ENCODE measurements at regions not wholly inside any gene's neighbourhood (a gene's known extent, or its start where the extent isn't known, plus 50 kb on each side); places are given as distances from the start of the nearest gene placed in this dataset.
"Not testable (repeated sequence)": the region's sequence is repeated elsewhere in the genome, so short reads cannot be mapped to it uniquely, and the experiment has no call there.

DNA sequence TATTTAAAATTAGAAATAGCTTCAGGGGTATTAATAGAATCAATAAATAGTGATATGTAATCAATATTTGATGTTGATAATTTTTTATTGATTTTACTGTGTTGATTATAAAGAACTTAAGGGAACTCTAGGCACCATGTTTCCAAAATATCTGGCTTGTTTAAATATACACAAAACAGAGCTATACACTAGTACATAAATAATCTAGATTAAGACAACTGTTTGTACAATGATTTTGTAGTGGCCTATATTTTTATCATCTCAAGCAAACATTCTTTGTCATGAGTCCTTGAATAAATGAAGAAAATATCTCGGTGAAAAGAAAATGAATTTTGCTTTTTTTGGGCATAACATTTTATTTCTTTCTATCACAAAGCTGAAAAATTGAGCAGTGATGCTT lies 117.1 kb upstream of the KRR1 start:
- WGBS, 4 donors = 73 to 90% (median 85%) methylated on average over 1 of the region's 1 CpG
- TF ChIP-seq, protein P1, sequence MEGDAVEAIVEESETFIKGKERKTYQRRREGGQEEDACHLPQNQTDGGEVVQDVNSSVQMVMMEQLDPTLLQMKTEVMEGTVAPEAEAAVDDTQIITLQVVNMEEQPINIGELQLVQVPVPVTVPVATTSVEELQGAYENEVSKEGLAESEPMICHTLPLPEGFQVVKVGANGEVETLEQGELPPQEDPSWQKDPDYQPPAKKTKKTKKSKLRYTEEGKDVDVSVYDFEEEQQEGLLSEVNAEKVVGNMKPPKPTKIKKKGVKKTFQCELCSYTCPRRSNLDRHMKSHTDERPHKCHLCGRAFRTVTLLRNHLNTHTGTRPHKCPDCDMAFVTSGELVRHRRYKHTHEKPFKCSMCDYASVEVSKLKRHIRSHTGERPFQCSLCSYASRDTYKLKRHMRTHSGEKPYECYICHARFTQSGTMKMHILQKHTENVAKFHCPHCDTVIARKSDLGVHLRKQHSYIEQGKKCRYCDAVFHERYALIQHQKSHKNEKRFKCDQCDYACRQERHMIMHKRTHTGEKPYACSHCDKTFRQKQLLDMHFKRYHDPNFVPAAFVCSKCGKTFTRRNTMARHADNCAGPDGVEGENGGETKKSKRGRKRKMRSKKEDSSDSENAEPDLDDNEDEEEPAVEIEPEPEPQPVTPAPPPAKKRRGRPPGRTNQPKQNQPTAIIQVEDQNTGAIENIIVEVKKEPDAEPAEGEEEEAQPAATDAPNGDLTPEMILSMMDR (IDR thresholded peaks at IDR 0.05) = no peak
- TF ChIP-seq POLR2A (IDR thresholded peaks at IDR 0.05) = no peak
- Histone ChIP-seq H3K27ac (no peak overlapping the region), H3K27me3 (no peaks in the 10 kb centered on the region), H3K4me1 (peaks cover 0 to 16% (median 0%) of the 10 kb centered on the region in 12 donors), H3K36me3 (no peaks in the 10 kb centered on the region), H3K4me3 (no peak overlapping the region), H3K9me3 (peaks cover 0 to 8% (median 0%) of the 10 kb centered on the region in 12 donors)
- DNase-seq (no peak), ATAC-seq (no peak)
- intact Hi-C loops (cut with DNase I) = loop anchor here in 3 of 10 donors (5.0 to 10.0 kb wide), 3 partner anchors 306 to 409 kb away; partner anchors contain the start of gene PHLDA1 (in 2 of the 3)

DNA sequence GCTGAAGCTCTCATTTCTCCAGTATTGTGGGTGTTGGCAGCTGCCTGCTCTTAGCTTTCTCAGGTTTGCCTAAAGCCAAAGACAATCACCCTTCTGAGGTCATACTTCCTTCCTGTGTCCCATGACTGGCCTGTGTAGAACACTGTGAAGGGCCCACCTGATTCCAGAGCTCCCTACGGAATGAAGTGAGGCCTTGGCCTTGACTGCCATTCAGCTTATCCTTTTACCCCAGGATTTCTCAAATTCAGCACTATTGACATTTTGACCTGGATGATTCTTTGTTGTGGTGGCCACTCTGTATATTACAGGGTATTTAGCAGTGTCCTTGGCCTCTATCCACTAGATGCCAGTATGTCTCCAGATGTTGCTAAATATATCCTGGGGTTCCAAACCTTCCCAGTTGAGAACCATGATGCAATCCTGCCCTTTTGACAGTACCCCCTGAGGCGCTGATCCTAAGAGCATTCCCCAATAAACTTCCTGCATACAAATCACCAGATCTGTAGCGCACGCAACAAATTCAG lies 112.3 kb upstream of the KRR1 start:
- Histone ChIP-seq H3K4me1 (peaks cover 0 to 10% (median 0%) of the 10 kb centered on the region in 12 donors), H3K27me3 (no peaks in the 10 kb centered on the region), H3K9me3 (no peaks in the 10 kb centered on the region), H3K4me3 (no peak overlapping the region), H3K27ac (peak overlapping the region in 3 of 12 donors; percentile 21 to 45 (median 36)), H3K36me3 (no peaks in the 10 kb centered on the region)
- WGBS, 4 donors = 50 to 68% (median 63%) methylated on average over 4 of the region's 4 CpGs
- ATAC-seq (peak; percentile 88 to 95 (median 94)), DNase-seq (peak in 1 of 5 donors; percentile 27)
- TF ChIP-seq, protein P1 (IDR thresholded peaks at IDR 0.05) = peak in 10 of 12 donors; percentile 5 to 50 (median 38)
- no peak for TF ChIP-seq POLR2A (IDR thresholded peaks at IDR 0.05)
- intact Hi-C loops (cut with DNase I) = loop anchor here in 8 of 10 donors (2.0 to 10.0 kb wide), 5 partner anchors 311 to 414 kb away; partner anchors contain the start of gene PHLDA1 (in 6 of the 8)

DNA sequence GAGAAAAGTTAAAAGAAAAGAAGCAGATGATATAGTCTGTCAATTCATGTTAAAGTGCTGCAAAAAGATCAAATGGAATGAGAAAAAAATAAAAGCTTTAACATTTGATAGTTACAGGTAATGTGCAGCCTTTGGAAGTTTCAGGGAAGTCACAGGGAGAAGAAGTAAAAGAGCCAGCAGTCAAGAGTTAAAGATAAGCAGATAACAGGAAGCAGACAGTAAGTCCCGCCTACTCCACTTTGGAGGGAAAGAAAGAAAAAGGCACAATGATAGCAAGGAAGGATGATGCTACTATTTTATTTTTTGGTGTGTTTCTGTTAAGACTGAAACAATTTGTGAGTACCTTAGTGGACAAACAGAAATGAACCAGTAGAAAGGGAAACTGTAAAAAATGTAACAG lies 111.1 kb upstream of the KRR1 start:
- Histone ChIP-seq H3K4me3 (no peak overlapping the region), H3K27ac (no peak overlapping the region), H3K27me3 (no peaks in the 10 kb centered on the region), H3K9me3 (no peaks in the 10 kb centered on the region), H3K36me3 (no peaks in the 10 kb centered on the region), H3K4me1 (peaks cover 0 to 10% (median 0%) of the 10 kb centered on the region in 12 donors)
- intact Hi-C loops (cut with DNase I) = loop anchor here in 8 of 10 donors (2.0 to 10.0 kb wide), 5 partner anchors 312 to 415 kb away; partner anchors contain the start of gene PHLDA1 (in 6 of the 8)
- TF ChIP-seq, protein P1 (IDR thresholded peaks at IDR 0.05) = no peak
- TF ChIP-seq POLR2A (IDR thresholded peaks at IDR 0.05) = no peak
- DNase-seq (no peak), ATAC-seq (no peak)
- 84 to 98% (median 88%) methylated on average over 1 of the region's 1 CpG for WGBS, 4 donors

DNA sequence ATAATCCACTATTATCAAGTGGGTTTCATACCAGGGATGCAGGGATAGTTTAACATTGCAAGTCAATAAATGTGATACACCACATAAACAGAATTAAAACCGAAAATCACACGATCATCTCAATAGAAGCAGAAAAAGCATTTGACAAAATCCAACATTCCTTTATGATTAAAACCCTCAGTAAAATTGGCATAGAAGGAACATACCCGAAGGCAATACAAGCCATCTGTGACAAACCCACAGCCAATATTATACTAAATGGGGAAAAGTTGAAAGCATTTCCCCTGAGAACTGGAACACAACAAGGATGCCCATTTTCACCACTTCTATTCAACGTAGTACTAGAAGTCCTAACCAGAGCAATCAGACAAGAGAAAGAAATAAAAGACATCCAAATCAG lies 103.0 kb upstream of the KRR1 start:
- H3K9me3 ChIP-seq; intact Hi-C loops (cut with DNase I); H3K36me3 ChIP-seq; ATAC-seq; H3K4me1 ChIP-seq; H3K4me3 ChIP-seq; H3K27me3 ChIP-seq; DNase-seq; H3K27ac ChIP-seq: not testable (repeated sequence)
- 80 to 88% (median 84%) methylated on average over 4 of the region's 4 CpGs for WGBS, 4 donors

DNA sequence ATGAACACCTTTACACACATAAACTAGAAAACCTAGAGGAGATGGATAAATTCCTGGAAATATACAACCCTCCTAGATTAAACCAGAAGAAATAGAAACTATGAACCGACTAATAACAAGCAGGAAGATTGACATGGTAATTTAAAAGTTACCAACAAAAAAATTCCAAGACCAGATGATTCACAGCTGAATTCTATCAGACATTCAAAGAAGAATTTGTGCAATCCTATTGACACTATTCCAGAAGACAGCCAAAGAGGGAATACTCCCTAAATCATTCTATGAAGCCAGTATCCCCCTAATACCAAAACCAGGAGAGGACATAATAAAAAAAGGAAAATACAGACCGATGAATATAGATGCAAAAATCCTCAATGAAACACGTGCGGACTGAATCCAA lies 102.6 kb upstream of the KRR1 start:
- Histone ChIP-seq H3K9me3 (peaks cover 0 to 3% (median 0%) of the 10 kb centered on the region in 12 donors), H3K27ac (no peak overlapping the region), H3K36me3 (no peaks in the 10 kb centered on the region), H3K27me3 (no peaks in the 10 kb centered on the region), H3K4me3 (no peak overlapping the region), H3K4me1 (no peaks in the 10 kb centered on the region)
- 79 to 91% (median 89%) methylated on average over 4 of the region's 4 CpGs for WGBS, 4 donors
- intact Hi-C loops (cut with DNase I) = no loop called here
- ATAC-seq = no peak
- DNase-seq = no peak
- no peak for TF ChIP-seq POLR2A (IDR thresholded peaks at IDR 0.05)
- TF ChIP-seq, protein P1 (IDR thresholded peaks at IDR 0.05) = no peak

Measured in heart left ventricle (tissue), 16 donors.